SK-N-MC (cell line): ENCODE measurements at regions not wholly inside any gene's neighbourhood (a gene's known extent, or its start where the extent isn't known, plus 50 kb on each side); places are given as distances from the start of the nearest gene placed in this dataset.

Source experiments
- FOXP2 ChIP-seq: optimal IDR thresholded peaks from 2 replicates; pipeline ENCODE3; 2011; ENCODE audit warnings: mild to moderate bottlenecking, moderate library complexity; ENCODE audit not compliant: insufficient read depth; ENCODE audit errors: extremely low read length, control extremely low read depth
- POLR2AphosphoS5 ChIP-seq: IDR thresholded peaks from 2 replicates; pipeline ENCODE4 v1.6.1; 2012; ENCODE audit warnings: mild to moderate bottlenecking, low read depth, low read length, borderline replicate concordance

GRCh38 chr15:39200586-39200985 is 380.3 kb upstream of the THBS1 start:
- no peak for TF ChIP-seq POLR2AphosphoS5
- no peak for TF ChIP-seq FOXP2
